Progenitor cell of endocrine pancreas (in vitro differentiated cells): ENCODE measurements at regions not wholly inside any gene's neighbourhood (a gene's known extent, or its start where the extent isn't known, plus 50 kb on each side); places are given as distances from the start of the nearest gene placed in this dataset.
"Not testable (repeated sequence)": the region's sequence is repeated elsewhere in the genome, so short reads cannot be mapped to it uniquely, and the experiment has no call there.

ENCODE experiments used
- DNase-seq: peaks from one replicate; pipeline ENCODE4 v3.0.0; 2021; ENCODE audit warnings: low spot score; ENCODE audit not compliant: unreplicated experiment
- H3K27ac Mint-ChIP-seq: 2 replicates; pipeline ENCODE4 v1.8.0; 2021; ENCODE audit warnings: mild to moderate bottlenecking, moderate library complexity, mixed read lengths
- H3K27me3 Mint-ChIP-seq: 2 replicates; pipeline ENCODE4 v1.8.0; 2021; ENCODE audit warnings: mixed read lengths
- H3K36me3 Mint-ChIP-seq: 2 replicates; pipeline ENCODE4 v1.8.0; 2022; ENCODE audit warnings: mixed read lengths; ENCODE audit not compliant: insufficient read depth
- H3K4me1 Mint-ChIP-seq: 2 replicates; pipeline ENCODE4 v1.8.0; 2021; ENCODE audit warnings: low read depth, mixed read lengths
- H3K4me3 Mint-ChIP-seq: 2 replicates; pipeline ENCODE4 v1.8.0; 2021; ENCODE audit warnings: low read depth, mild to moderate bottlenecking, moderate library complexity, mixed read lengths
- H3K9me3 Mint-ChIP-seq: 2 replicates; pipeline ENCODE4 v1.8.0; 2021; ENCODE audit warnings: low read depth, mixed read lengths
- TF ChIP-seq, protein P1 (sequence below): fragments of 200-600 bp; sonication (generic); IDR thresholded peaks from one replicate; pipeline ENCODE4 v1.5.0; 2021; ENCODE audit warnings: antibody characterized with exemption, mild to moderate bottlenecking; ENCODE audit not compliant: unreplicated experiment

DNA sequence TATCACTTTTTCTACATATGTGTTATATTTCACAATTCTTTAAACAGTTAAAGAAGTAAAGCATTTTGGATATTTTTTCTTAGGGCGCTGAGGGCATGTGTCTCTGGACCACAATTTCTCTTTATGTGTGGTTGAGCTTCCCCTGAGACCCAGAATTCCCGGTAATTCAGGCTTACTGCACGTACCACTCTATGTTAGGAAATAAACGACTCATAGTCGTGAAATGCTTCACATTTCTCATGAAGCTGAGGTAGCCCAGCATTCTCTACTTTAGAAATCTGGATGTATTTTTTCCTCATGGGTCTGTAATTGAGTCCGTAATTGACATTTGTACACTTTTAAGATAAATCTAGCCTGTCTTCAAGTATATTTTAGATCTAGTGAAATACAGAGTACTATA lies 170.6 kb downstream of the FZD1 start:
- DNase-seq: no peak
- Mint-ChIP-seq H3K4me3 (no peak overlapping the region), H3K27ac (no peak overlapping the region), H3K27me3 (no peaks in the 10 kb centered on the region), H3K9me3 (peaks cover 18% of the 10 kb centered on the region), H3K4me1 (peaks cover 9% of the 10 kb centered on the region), H3K36me3 (peaks cover 2% of the 10 kb centered on the region)
- TF ChIP-seq, protein P1, sequence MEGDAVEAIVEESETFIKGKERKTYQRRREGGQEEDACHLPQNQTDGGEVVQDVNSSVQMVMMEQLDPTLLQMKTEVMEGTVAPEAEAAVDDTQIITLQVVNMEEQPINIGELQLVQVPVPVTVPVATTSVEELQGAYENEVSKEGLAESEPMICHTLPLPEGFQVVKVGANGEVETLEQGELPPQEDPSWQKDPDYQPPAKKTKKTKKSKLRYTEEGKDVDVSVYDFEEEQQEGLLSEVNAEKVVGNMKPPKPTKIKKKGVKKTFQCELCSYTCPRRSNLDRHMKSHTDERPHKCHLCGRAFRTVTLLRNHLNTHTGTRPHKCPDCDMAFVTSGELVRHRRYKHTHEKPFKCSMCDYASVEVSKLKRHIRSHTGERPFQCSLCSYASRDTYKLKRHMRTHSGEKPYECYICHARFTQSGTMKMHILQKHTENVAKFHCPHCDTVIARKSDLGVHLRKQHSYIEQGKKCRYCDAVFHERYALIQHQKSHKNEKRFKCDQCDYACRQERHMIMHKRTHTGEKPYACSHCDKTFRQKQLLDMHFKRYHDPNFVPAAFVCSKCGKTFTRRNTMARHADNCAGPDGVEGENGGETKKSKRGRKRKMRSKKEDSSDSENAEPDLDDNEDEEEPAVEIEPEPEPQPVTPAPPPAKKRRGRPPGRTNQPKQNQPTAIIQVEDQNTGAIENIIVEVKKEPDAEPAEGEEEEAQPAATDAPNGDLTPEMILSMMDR: no peak

- H3K27me3 Mint-ChIP-seq: no peaks in the 10 kb centered on the region
- H3K27ac Mint-ChIP-seq: no peak overlapping the region
- peaks cover 9% of the 10 kb centered on the region for H3K4me1 Mint-ChIP-seq
- H3K9me3 Mint-ChIP-seq: peaks cover 23% of the 10 kb centered on the region
- H3K36me3 Mint-ChIP-seq: peaks cover 2% of the 10 kb centered on the region
- DNase-seq: no peak
- H3K4me3 Mint-ChIP-seq: no peak overlapping the region
- TF ChIP-seq, protein P1: no peak
Observed at GRCh38 chr7:91435381-91436059, 171.3 kb downstream of the FZD1 start.

GRCh38 chr7:91436655-91437054 lies 172.4 kb downstream of the FZD1 start:
- Mint-ChIP-seq H3K27ac (no peak overlapping the region), H3K4me3 (no peak overlapping the region), H3K9me3 (peaks cover 24% of the 10 kb centered on the region), H3K36me3 (peaks cover 2% of the 10 kb centered on the region), H3K27me3 (no peaks in the 10 kb centered on the region), H3K4me1 (peaks cover 9% of the 10 kb centered on the region)
- TF ChIP-seq, protein P1: no peak
- no peak for DNase-seq

DNA sequence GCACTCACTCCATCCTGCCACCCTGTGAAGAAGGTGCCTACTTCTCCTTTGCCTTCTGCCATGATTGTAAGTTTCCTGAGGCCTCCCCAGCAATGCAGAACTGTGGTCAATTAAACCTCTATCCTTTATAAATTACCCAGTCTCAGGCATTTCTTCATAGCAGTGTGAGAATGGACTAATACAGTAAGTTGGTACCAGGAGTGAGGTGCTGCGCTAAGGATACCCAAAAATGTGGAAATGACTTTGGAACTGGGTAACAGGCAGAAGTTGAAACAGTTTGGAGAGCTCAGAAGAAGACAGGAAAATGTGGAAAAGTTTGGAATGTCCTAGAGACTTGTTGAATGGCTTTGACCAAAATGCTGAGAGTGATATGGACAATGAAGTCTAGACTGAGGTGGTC lies 176.0 kb downstream of the FZD1 start:
- H3K36me3 Mint-ChIP-seq, H3K4me3 Mint-ChIP-seq, H3K27me3 Mint-ChIP-seq, H3K27ac Mint-ChIP-seq, DNase-seq, H3K4me1 Mint-ChIP-seq: not testable (repeated sequence)
- peaks cover 26% of the 10 kb centered on the region for H3K9me3 Mint-ChIP-seq

GRCh38 chr7:91443862-91444261 lies 179.6 kb downstream of the FZD1 start:
- no peaks in the 10 kb centered on the region for H3K4me1 Mint-ChIP-seq
- H3K9me3 Mint-ChIP-seq: peaks cover 27% of the 10 kb centered on the region
- H3K27me3 Mint-ChIP-seq: no peaks in the 10 kb centered on the region
- no peak for DNase-seq
- peaks cover 4% of the 10 kb centered on the region for H3K36me3 Mint-ChIP-seq
- H3K27ac Mint-ChIP-seq: no peak overlapping the region
- TF ChIP-seq, protein P1: no peak
- H3K4me3 Mint-ChIP-seq: no peak overlapping the region

DNA sequence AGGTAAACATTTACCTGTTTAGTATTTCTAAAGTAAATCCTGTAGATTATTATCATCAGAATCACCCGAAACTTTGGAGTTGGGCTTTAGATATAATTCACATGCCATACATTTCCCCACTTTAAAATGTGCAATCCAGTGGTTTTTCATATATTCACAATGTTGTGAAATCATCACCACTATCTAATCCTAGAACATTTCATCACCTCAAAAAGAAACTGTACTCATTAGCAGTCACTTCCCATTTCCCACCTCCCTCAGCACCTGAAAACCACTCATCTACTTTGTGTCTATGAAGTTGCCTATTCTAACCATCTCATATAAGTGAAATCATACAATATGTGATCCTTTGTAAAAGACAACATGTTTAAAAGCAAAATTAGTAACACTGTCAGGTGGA lies 182.6 kb downstream of the FZD1 start:
- Mint-ChIP-seq H3K4me1 (no peaks in the 10 kb centered on the region), H3K4me3 (no peak overlapping the region), H3K36me3 (peaks cover 1% of the 10 kb centered on the region), H3K27me3 (no peaks in the 10 kb centered on the region), H3K9me3 (peaks cover 16% of the 10 kb centered on the region), H3K27ac (no peak overlapping the region)
- no peak for DNase-seq
- TF ChIP-seq, protein P1: no peak
